NT2/D1 (cell line): ENCODE measurements at regions not wholly inside any gene's neighbourhood (a gene's known extent, or its start where the extent isn't known, plus 50 kb on each side); places are given as distances from the start of the nearest gene placed in this dataset.

ENCODE experiments used
- SUZ12 ChIP-seq: IDR thresholded peaks from 2 replicates; pipeline ENCODE4 v1.6.1; 2011; ENCODE audit not compliant: insufficient read length, insufficient read depth; ENCODE audit errors: extremely low read depth
- YY1 ChIP-seq: IDR thresholded peaks from 2 replicates; pipeline ENCODE4 v1.6.1; 2011; ENCODE audit not compliant: insufficient read length, insufficient read depth
- ZNF274 ChIP-seq: IDR thresholded peaks from 2 replicates; pipeline ENCODE4 v1.6.1; 2011; ENCODE audit warnings: mild to moderate bottlenecking, low read depth, low read length

DNA sequence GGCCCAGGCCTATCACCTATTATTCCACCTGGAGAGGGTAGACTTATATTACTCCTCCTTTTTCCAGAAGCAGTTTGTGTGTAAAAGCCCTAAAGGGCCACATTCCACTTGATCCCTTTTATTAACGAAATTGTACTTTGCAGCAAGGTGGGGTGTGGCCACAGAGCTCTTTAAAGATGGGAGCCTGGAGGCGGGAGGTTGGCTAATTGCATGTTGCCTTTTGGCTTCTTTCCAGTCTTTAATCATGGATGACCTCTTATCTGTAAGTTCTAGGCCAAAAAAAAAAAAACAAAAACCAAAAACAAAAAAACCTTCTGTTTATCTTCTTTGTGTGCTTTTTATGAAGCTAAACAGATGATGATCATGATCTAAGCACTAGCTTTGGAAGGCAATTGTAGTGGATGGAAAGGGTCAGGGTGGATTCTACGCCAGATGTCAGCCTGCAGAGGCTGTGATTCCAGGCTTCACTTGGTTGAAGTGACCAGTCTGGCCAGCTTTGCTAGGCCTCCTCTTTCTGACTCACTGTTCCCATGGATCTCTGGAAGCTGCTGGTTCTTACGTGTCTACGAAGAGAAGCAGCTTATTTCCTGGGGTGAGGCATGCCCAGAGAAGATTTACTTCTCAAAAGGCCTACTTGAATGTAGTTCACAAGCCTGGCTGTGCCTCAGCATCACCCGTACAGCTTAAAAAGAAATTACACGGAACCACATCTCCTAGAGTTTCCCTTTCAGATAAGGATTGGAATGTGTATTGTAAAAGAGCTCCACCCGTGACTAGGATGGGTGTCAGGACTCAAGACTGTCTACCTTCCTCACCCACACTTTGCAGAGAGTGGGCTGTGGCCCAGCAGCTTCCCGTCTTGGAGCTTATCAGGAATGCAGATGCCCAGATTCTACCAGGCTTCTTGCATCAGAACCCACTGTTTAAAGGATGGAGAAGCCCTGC, 330.9 kb upstream of the C2CD4B start:
- TF ChIP-seq YY1, result no peak
- no peak for TF ChIP-seq SUZ12
- TF ChIP-seq ZNF274, result no peak
